ENCODE measurements at regions not wholly inside any gene's neighbourhood (a gene's known extent, or its start where the extent isn't known, plus 50 kb on each side); places are given as distances from the start of the nearest gene placed in this dataset.

DNA sequence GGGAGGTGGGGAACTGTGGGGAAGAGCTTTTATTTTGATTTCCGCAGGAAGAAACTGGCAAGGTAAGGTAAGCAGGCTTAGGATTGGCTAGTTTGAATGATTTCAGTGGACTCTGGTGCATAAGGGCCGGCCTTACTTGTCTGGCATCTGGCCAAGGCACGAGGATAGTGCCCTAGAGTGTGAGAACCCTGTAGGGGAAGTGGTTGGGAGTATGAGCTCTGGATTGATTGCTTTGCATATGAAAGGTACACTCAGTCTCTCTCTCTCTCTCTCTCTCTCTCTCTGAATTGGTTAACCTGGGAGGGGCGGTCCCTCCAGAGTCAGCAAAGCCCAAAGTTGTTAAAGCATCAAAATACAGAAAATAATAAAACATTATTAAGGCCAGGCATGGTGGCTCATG is 463.0 kb downstream of the SIPA1L2 start:
- TF ChIP-seq EZH2 (IDR thresholded peaks at IDR 0.05; ENCODE audit: low read length), result no peak
- TF ChIP-seq, protein P1, sequence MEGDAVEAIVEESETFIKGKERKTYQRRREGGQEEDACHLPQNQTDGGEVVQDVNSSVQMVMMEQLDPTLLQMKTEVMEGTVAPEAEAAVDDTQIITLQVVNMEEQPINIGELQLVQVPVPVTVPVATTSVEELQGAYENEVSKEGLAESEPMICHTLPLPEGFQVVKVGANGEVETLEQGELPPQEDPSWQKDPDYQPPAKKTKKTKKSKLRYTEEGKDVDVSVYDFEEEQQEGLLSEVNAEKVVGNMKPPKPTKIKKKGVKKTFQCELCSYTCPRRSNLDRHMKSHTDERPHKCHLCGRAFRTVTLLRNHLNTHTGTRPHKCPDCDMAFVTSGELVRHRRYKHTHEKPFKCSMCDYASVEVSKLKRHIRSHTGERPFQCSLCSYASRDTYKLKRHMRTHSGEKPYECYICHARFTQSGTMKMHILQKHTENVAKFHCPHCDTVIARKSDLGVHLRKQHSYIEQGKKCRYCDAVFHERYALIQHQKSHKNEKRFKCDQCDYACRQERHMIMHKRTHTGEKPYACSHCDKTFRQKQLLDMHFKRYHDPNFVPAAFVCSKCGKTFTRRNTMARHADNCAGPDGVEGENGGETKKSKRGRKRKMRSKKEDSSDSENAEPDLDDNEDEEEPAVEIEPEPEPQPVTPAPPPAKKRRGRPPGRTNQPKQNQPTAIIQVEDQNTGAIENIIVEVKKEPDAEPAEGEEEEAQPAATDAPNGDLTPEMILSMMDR (optimal IDR thresholded peaks at IDR 0.05 in 1 of 3, IDR thresholded peaks at IDR 0.05 in 1 of 3, conservative IDR thresholded peaks at IDR 0.05 in 1 of 3; ENCODE audit: extremely low read depth in 1 of 3, insufficient read depth in 2 of 3, low read length in 3 of 3), result no peak

All from keratinocyte (primary cell).